IMR-90 (cell line): ENCODE measurements at regions not wholly inside any gene's neighbourhood (a gene's known extent, or its start where the extent isn't known, plus 50 kb on each side); places are given as distances from the start of the nearest gene placed in this dataset.

Experiments used
- CTCF ChIP-seq: conservative IDR thresholded peaks from 2 replicates; pipeline ENCODE4 v1.5.1; 2012; ENCODE audit warnings: mild to moderate bottlenecking, low read depth, low read length, improper control_type of control experiment
- ELK1 ChIP-seq: fragments of 150-350 bp; IDR thresholded peaks from 2 replicates; pipeline ENCODE4 v1.6.1; 2016; ENCODE audit warnings: low read depth, mild to moderate bottlenecking, low read length, moderate library complexity, borderline replicate concordance
- FOS ChIP-seq: fragments of 150-350 bp; IDR thresholded peaks from 2 replicates; pipeline ENCODE4 v1.6.1; 2016; ENCODE audit warnings: low read depth, low read length
- POLR2A ChIP-seq: IDR thresholded peaks from 2 replicates; pipeline ENCODE4 v1.6.1; 2012; ENCODE audit warnings: mild to moderate bottlenecking, low read depth, low read length
- RAD21 ChIP-seq: IDR thresholded peaks from 2 replicates; pipeline ENCODE4 v1.6.1; 2012; ENCODE audit warnings: low read length, improper control_type of control experiment

GRCh38 chr5:5711592-5711991, 289.1 kb downstream of the ICE1 start:
- TF ChIP-seq CTCF (no peak), RAD21 (no peak), POLR2A (no peak), ELK1 (no peak), FOS (no peak)
